GM19395 (cell line): ENCODE measurements at regions not wholly inside any gene's neighbourhood (a gene's known extent, or its start where the extent isn't known, plus 50 kb on each side); places are given as distances from the start of the nearest gene placed in this dataset.
A peak's percentile ranks its signal among the peaks of the same experiment; 100 is the strongest.
"Not testable (repeated sequence)": the region's sequence is repeated elsewhere in the genome, so short reads cannot be mapped to it uniquely, and the experiment has no call there.

Experiments used
- ATAC-seq: cut with Tn5 transposase; IDR thresholded peaks from one replicate; pipeline ENCODE4 v1.9.1; 2021; ENCODE audit warnings: mild to moderate bottlenecking, moderate library complexity; ENCODE audit not compliant: unreplicated experiment

- ATAC-seq: not testable (repeated sequence)
These were observed 55.3 kb upstream of the THOC2 start for GRCh38 chrX:123788193-123788592.

- no peak for ATAC-seq
These were observed 55.9 kb upstream of the THOC2 start for GRCh38 chrX:123788744-123789143.

- no peak for ATAC-seq
These were observed 62.1 kb upstream of the XIAP start for GRCh38 chrX:123797543-123798447.

GRCh38 chrX:123798706-123799430 is 61.0 kb upstream of the XIAP start:
- ATAC-seq: not testable (repeated sequence)

- ATAC-seq: no peak
These were observed 58.0 kb upstream of the XIAP start for GRCh38 chrX:123801901-123802300.

- peak; percentile 63 for ATAC-seq
These were observed 56.4 kb upstream of the XIAP start for GRCh38 chrX:123803331-123803983.

- not testable (repeated sequence) for ATAC-seq
These were observed 55.9 kb upstream of the XIAP start for GRCh38 chrX:123803984-123804365.

- no peak for ATAC-seq
These were observed 51.9 kb upstream of the XIAP start for GRCh38 chrX:123807835-123808416.

- ATAC-seq: no peak
These were observed 49.9 kb upstream of the XIAP start for GRCh38 chrX:123809854-123810375.
